OCI-LY7 (cell line): ENCODE measurements at regions not wholly inside any gene's neighbourhood (a gene's known extent, or its start where the extent isn't known, plus 50 kb on each side); places are given as distances from the start of the nearest gene placed in this dataset.
"Not testable (repeated sequence)": the region's sequence is repeated elsewhere in the genome, so short reads cannot be mapped to it uniquely, and the experiment has no call there.

Source experiments
- BruUV-seq: library from RNA; stranded (reverse); fragments of 400-500 nt; replicated peaks from 2 replicates; lab custom pipeline; 2021; lab: Mats Ljungman, UMichigan
- CTCF ChIA-PET: fragments of 300-600 bp; sonication (Branson Sonifier 250); formaldehyde crosslinking; loops from one replicate; lab custom pipeline; 2022; ENCODE audit warnings: antibody characterized with exemption; ENCODE audit not compliant: unreplicated experiment; lab: Charles Lee
- POLR2A ChIA-PET: fragments of 300-600 bp; sonication (Branson Sonifier 250); formaldehyde crosslinking; loops from one replicate; lab custom pipeline; 2022; ENCODE audit warnings: antibody characterized with exemption; lab: Charles Lee
- DNase-seq: peaks from one replicate; pipeline ENCODE4 v3.0.0-alpha.2; 2015; ENCODE audit warnings: low spot score
- H2AFZ ChIP-seq: fragments of 200-600 bp; sonication (generic), shearing (Covaris generic); 2 replicates; pipeline ENCODE4 v1.6.1; 2014; ENCODE audit warnings: mild to moderate bottlenecking, antibody characterized with exemption, low read length, moderate library complexity
- H3K27ac ChIP-seq: fragments of 200-600 bp; sonication (generic); 2 replicates; pipeline ENCODE4 v1.5.1; 2014; ENCODE audit warnings: mixed run types, low read depth, mild to moderate bottlenecking, moderate library complexity, low read length, inconsistent platforms; ENCODE audit not compliant: poor library complexity, severe bottlenecking
- H3K36me3 ChIP-seq: fragments of 200-600 bp; sonication (generic); 2 replicates; pipeline ENCODE4 v1.6.1; 2014; ENCODE audit warnings: mild to moderate bottlenecking, antibody characterized with exemption, low read length, moderate library complexity, mixed read lengths; ENCODE audit not compliant: insufficient read depth
- H3K4me1 ChIP-seq: fragments of 200-600 bp; sonication (generic); 2 replicates; pipeline ENCODE4 v1.5.1; 2014; ENCODE audit warnings: mild to moderate bottlenecking, low read length; ENCODE audit not compliant: insufficient read depth, poor library complexity, severe bottlenecking
- H3K4me2 ChIP-seq: fragments of 200-600 bp; sonication (generic); 2 replicates; pipeline ENCODE4 v1.6.1; 2014; ENCODE audit warnings: mild to moderate bottlenecking, low read length
- H3K4me3 ChIP-seq: fragments of 200-600 bp; sonication (generic); 2 replicates; pipeline ENCODE4 v1.5.1; 2014; ENCODE audit warnings: mild to moderate bottlenecking, low read depth, low read length; ENCODE audit not compliant: poor library complexity, severe bottlenecking
- H3K79me2 ChIP-seq: fragments of 200-600 bp; sonication (generic); 2 replicates; pipeline ENCODE4 v1.6.1; 2016; ENCODE audit warnings: low read depth, mild to moderate bottlenecking, low read length, moderate library complexity, mixed read lengths; ENCODE audit not compliant: insufficient read depth
- H3K9me2 ChIP-seq: fragments of 200-600 bp; sonication (generic); 2 replicates; pipeline ENCODE4 v1.6.1; 2016; ENCODE audit warnings: mild to moderate bottlenecking, low read length, mixed read lengths; ENCODE audit not compliant: insufficient read depth
- H3K9me3 ChIP-seq: fragments of 200-600 bp; sonication (generic); 2 replicates; pipeline ENCODE4 v1.6.1; 2014; ENCODE audit warnings: mild to moderate bottlenecking, mixed run types, low read length, mixed read lengths
- H4K20me1 ChIP-seq: fragments of 200-600 bp; sonication (generic); 2 replicates; pipeline ENCODE4 v1.6.1; 2014; ENCODE audit warnings: mild to moderate bottlenecking, antibody characterized with exemption, low read length, moderate library complexity, mixed read lengths; ENCODE audit not compliant: insufficient read depth
- EZH2phosphoT487 ChIP-seq: fragments of 200-600 bp; sonication (generic); IDR thresholded peaks from 2 replicates; pipeline ENCODE4 v1.6.1; 2018; ENCODE audit warnings: low read depth, borderline replicate concordance, mild to moderate bottlenecking, mixed run types, antibody characterized with exemption, low read length, moderate library complexity, mixed read lengths
- intact Hi-C: fragments of 100-400 bp; cut with micrococcal nuclease; formaldehyde crosslinking; loops from one replicate; pipeline ENCODE4 v1.10.0; 2022; ENCODE audit not compliant: unreplicated experiment
- TF ChIP-seq, protein P1 (sequence below): fragments of 200-600 bp; sonication (generic); conservative IDR thresholded peaks from 2 replicates; pipeline ENCODE4 v1.5.1; 2014; ENCODE audit warnings: mild to moderate bottlenecking, antibody characterized with exemption, low read length, moderate library complexity, mixed read lengths

DNA sequence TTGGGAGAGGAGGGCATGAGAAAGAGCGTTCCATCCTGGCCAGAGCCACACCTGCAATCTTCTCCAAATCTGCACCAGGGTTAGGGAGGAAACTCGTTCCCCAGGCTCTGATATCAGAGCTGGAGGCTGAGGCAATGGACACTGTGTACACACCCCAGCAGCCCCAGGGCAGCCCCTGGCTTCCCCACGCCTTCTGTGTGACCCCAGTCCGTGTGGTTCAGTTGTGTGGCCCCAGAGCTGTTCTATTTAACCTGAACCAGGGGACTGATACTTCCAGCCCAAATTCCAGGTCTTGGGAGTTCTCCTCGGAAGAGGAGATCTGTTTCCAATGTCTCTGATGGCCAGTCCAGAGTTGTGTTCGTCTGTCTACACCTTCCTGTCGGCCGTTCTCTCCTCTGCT is 242.6 kb upstream of the EXOC2 start:
- TF ChIP-seq EZH2phosphoT487 = no peak
- TF ChIP-seq, protein P1, sequence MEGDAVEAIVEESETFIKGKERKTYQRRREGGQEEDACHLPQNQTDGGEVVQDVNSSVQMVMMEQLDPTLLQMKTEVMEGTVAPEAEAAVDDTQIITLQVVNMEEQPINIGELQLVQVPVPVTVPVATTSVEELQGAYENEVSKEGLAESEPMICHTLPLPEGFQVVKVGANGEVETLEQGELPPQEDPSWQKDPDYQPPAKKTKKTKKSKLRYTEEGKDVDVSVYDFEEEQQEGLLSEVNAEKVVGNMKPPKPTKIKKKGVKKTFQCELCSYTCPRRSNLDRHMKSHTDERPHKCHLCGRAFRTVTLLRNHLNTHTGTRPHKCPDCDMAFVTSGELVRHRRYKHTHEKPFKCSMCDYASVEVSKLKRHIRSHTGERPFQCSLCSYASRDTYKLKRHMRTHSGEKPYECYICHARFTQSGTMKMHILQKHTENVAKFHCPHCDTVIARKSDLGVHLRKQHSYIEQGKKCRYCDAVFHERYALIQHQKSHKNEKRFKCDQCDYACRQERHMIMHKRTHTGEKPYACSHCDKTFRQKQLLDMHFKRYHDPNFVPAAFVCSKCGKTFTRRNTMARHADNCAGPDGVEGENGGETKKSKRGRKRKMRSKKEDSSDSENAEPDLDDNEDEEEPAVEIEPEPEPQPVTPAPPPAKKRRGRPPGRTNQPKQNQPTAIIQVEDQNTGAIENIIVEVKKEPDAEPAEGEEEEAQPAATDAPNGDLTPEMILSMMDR = no peak
- ChIA-PET POLR2A (no interaction called here), CTCF (no interaction called here)
- intact Hi-C loops = no loop called here
- H3K4me1 ChIP-seq = peaks cover 9% of the 10 kb centered on the region
- H3K4me2 ChIP-seq = no peak overlapping the region
- no peaks in the 10 kb centered on the region for H3K36me3 ChIP-seq
- BruUV-seq = no TSS peak
- H3K9me3 ChIP-seq = no peaks in the 10 kb centered on the region
- no peaks in the 10 kb centered on the region for H3K9me2 ChIP-seq
- no peaks in the 10 kb centered on the region for H3K79me2 ChIP-seq
- H3K4me3 ChIP-seq = no peak overlapping the region
- no peak for DNase-seq
- no peaks in the 10 kb centered on the region for H4K20me1 ChIP-seq
- H3K27ac ChIP-seq = no peak overlapping the region
- H2AFZ ChIP-seq = no peak overlapping the region

DNA sequence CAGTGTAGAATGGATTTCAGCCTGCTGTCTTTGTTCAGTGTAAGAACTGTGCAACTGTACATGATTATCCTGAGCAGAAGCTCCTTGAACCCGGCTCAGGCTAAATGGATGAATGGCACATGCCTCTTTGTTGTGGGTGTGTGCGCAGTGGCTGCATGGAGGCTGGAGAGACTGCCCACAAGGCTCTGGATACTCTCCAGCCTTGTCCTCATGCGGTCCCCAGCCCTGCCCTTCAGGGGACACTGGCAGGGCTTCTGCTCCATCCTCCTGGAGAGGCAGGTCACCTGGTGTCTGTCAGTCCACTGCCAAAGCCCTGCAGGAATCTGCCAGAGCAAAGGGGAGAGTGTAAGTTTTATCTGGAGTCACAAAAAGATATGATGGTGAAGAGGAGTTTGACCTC is 241.7 kb upstream of the EXOC2 start:
- no peak overlapping the region for H3K4me3 ChIP-seq
- ChIA-PET CTCF (no interaction called here), POLR2A (no interaction called here)
- H3K36me3 ChIP-seq = no peaks in the 10 kb centered on the region
- DNase-seq = no peak
- H3K9me2 ChIP-seq = no peaks in the 10 kb centered on the region
- H2AFZ ChIP-seq = no peak overlapping the region
- no peak overlapping the region for H3K27ac ChIP-seq
- H3K4me2 ChIP-seq = no peak overlapping the region
- H4K20me1 ChIP-seq = no peaks in the 10 kb centered on the region
- H3K4me1 ChIP-seq = peaks cover 9% of the 10 kb centered on the region
- no peak for TF ChIP-seq EZH2phosphoT487
- TF ChIP-seq, protein P1 = no peak
- intact Hi-C loops = no loop called here
- H3K79me2 ChIP-seq = no peaks in the 10 kb centered on the region
- no peaks in the 10 kb centered on the region for H3K9me3 ChIP-seq
- BruUV-seq = no TSS peak

DNA sequence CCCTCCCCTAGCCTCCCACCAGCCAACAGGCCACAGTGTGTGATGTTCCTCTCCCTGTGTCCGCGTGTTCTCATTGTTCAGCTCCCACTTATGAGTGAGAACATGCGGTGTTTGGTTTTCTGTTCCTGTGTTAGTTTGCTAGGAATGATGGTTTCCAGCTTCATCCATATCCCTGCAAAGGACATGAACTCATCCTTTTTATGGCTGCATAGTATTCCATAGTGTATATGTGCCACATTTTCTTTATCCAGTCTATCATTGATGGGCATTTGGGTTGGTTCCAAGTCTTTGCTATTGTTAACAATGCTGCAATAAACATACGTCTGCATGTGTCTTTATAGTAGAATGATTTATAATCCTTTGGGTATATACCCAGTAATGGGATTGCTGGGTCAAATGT is 239.0 kb upstream of the EXOC2 start:
- H4K20me1 ChIP-seq = not testable (repeated sequence)

More for the DNA sequence above, 239.0 kb upstream of the EXOC2 start:
- H2AFZ ChIP-seq, DNase-seq, H3K4me1 ChIP-seq, intact Hi-C loops, H3K9me2 ChIP-seq, H3K36me3 ChIP-seq, H3K4me3 ChIP-seq, H3K4me2 ChIP-seq, BruUV-seq, CTCF ChIA-PET, H3K27ac ChIP-seq, H3K9me3 ChIP-seq, H3K79me2 ChIP-seq: not testable (repeated sequence)
- POLR2A ChIA-PET = interaction anchor here (1.5 kb wide), 1 partner anchor 20 kb away, joined by 5 read pairs; no protein-coding TSS in a partner anchor
